Erythroblast (primary cell): ENCODE measurements at regions not wholly inside any gene's neighbourhood (a gene's known extent, or its start where the extent isn't known, plus 50 kb on each side); places are given as distances from the start of the nearest gene placed in this dataset.

ENCODE experiments used
- GATA1 ChIP-seq: IDR thresholded peaks from 2 replicates; pipeline ENCODE4 v1.6.1; 2011; ENCODE audit warnings: low read depth, mild to moderate bottlenecking, control low read depth, low read length, moderate library complexity
- POLR2A ChIP-seq: IDR thresholded peaks from 2 replicates; pipeline ENCODE4 v1.6.1; 2011; ENCODE audit warnings: mild to moderate bottlenecking, low read length

- TF ChIP-seq POLR2A (no peak), GATA1 (no peak)
These were observed 250.3 kb upstream of the KLF3 start for GRCh38 chr4:38413524-38414341.
